RWPE1 (cell line): ENCODE measurements at regions not wholly inside any gene's neighbourhood (a gene's known extent, or its start where the extent isn't known, plus 50 kb on each side); places are given as distances from the start of the nearest gene placed in this dataset.

ENCODE experiments used
- CTCF ChIA-PET: fragments of 350-600 bp; sonication (Branson Sonifier 250); formaldehyde crosslinking; extraction: SDS; loops from one replicate; lab custom pipeline; 2021; lab: Yijun Ruan, JAX
- POLR2A ChIA-PET: fragments of 400-600 bp; formaldehyde crosslinking; extraction: SDS; loops from one replicate; lab custom pipeline; 2020; ENCODE audit warnings: antibody characterized with exemption; ENCODE audit not compliant: low non-redundant PET; lab: Yijun Ruan, JAX
- DNase-seq: peaks from one replicate; pipeline ENCODE4 v3.0.0; 2012; ENCODE audit warnings: low spot score
- H3K27ac ChIP-seq: fragments of 450-650 bp; 2 replicates; pipeline ENCODE4 v1.5.1; 2017
- CTCF ChIP-seq: fragments of 450-650 bp; conservative IDR thresholded peaks from 2 replicates; pipeline ENCODE4 v1.5.1; 2017; ENCODE audit warnings: low read depth, mild to moderate bottlenecking

- no peak overlapping the region for H3K27ac ChIP-seq
- ChIA-PET CTCF (no interaction called here), POLR2A (no interaction called here)
- no peak for DNase-seq
- TF ChIP-seq CTCF = no peak
Observed at GRCh38 chr15:61327019-61327631, 98.0 kb upstream of the RORA start.

- TF ChIP-seq CTCF = no peak
- H3K27ac ChIP-seq = no peak overlapping the region
- DNase-seq = no peak
- ChIA-PET CTCF (no interaction called here), POLR2A (no interaction called here)
Observed at GRCh38 chr15:61319892-61320291, 90.8 kb upstream of the RORA start.

GRCh38 chr15:61318802-61319525, 89.9 kb upstream of the RORA start:
- POLR2A ChIA-PET = no interaction called here
- no peak overlapping the region for H3K27ac ChIP-seq
- CTCF ChIA-PET = no interaction called here
- TF ChIP-seq CTCF = no peak
- DNase-seq = no peak

- CTCF ChIA-PET = no interaction called here
- TF ChIP-seq CTCF = no peak
- no peak for DNase-seq
- H3K27ac ChIP-seq = no peak overlapping the region
- POLR2A ChIA-PET = no interaction called here
Observed at GRCh38 chr15:61318301-61318700, 89.2 kb upstream of the RORA start.

- DNase-seq = peak; percentile 15
- no peak for TF ChIP-seq CTCF
- ChIA-PET CTCF (no interaction called here), POLR2A (no interaction called here)
- no peak overlapping the region for H3K27ac ChIP-seq
Observed at GRCh38 chr15:61315471-61315870, 86.4 kb upstream of the RORA start.

- TF ChIP-seq CTCF = no peak
- no peak overlapping the region for H3K27ac ChIP-seq
- no peak for DNase-seq
- CTCF ChIA-PET = no interaction called here
- POLR2A ChIA-PET = no interaction called here
Observed at GRCh38 chr15:61314427-61314826, 85.3 kb upstream of the RORA start.
